ENCODE measurements at regions not wholly inside any gene's neighbourhood (a gene's known extent, or its start where the extent isn't known, plus 50 kb on each side); places are given as distances from the start of the nearest gene placed in this dataset.

DNA sequence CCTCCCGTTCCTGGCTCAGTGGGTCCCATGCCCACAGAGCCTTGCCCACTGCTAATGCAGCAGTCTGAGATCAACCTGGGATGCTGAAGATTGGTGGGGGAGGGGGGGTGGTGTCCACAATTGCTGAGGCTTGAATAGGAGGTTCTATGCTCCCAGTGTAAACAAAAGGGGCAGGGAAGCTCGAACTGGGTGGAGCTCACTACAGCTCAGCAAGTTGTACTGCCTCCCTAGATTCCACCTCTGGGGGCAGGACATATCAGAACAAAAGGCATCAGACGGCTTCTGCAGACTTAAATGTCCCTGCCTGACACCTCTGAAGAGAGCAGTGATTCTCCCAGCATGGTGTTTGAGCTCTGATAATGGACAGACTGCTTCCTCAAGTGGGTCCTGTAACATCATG lies 885.6 kb upstream of the COX7C start:
- TF ChIP-seq, protein P1, sequence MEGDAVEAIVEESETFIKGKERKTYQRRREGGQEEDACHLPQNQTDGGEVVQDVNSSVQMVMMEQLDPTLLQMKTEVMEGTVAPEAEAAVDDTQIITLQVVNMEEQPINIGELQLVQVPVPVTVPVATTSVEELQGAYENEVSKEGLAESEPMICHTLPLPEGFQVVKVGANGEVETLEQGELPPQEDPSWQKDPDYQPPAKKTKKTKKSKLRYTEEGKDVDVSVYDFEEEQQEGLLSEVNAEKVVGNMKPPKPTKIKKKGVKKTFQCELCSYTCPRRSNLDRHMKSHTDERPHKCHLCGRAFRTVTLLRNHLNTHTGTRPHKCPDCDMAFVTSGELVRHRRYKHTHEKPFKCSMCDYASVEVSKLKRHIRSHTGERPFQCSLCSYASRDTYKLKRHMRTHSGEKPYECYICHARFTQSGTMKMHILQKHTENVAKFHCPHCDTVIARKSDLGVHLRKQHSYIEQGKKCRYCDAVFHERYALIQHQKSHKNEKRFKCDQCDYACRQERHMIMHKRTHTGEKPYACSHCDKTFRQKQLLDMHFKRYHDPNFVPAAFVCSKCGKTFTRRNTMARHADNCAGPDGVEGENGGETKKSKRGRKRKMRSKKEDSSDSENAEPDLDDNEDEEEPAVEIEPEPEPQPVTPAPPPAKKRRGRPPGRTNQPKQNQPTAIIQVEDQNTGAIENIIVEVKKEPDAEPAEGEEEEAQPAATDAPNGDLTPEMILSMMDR (conservative IDR thresholded peaks at IDR 0.05), result no peak
- TF ChIP-seq EZH2 (IDR thresholded peaks at IDR 0.05; ENCODE audit: low read depth), result no peak
